ENCODE measurements at regions not wholly inside any gene's neighbourhood (a gene's known extent, or its start where the extent isn't known, plus 50 kb on each side); places are given as distances from the start of the nearest gene placed in this dataset.
"Not testable (repeated sequence)": the region's sequence is repeated elsewhere in the genome, so short reads cannot be mapped to it uniquely, and the experiment has no call there.

DNA sequence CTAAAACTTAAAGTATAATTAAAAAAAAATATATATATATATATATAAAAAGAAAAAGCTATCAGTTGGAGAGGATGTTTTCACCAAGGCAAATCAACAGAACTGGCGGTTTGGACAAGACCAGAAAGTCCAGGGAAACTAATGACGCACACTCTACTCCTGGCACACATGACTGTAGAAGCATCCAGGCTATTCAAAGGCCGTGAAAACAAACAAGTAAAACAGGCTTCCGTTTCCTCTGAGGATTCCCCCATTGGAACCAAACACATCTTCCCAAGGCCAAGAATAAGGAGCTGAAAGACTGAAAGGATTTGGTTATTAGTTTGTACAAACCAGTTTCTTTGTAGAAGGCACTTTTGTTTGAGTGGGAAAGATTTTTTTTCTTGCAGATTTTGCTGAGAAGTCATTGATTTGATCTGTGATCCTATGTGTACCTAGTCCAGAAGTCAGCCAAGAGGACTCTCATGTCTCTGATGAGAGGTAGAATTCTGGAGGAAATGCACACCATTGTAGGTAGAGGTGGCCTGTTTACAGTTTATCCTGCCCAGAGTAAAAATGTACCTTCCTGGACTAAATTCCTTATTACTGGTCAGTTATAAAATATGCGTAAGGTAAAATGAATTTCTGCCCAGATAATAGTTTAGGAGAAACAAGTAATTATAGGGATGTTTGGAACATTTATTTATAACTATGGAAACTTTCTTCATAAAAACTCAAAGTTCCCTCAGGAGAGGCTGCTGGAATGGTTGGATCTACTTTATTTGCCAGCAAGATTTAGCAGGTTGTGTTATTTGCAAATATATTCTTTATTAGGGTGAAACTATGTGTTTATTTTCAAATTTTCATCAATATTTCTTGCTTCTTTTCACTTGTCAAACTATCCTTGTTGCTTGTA lies 66.5 kb downstream of the DMP1 start:
- no peak for FAIRE-seq

GRCh38 chr4:87717276-87718031 lies 67.4 kb downstream of the DMP1 start:
- FAIRE-seq (no peak), DNase-seq (ENCODE audit: low spot score) (no peak)

More for the DNA sequence above, 66.5 kb downstream of the DMP1 start:
- no peak for DNase-seq (ENCODE audit: low spot score)

DNA sequence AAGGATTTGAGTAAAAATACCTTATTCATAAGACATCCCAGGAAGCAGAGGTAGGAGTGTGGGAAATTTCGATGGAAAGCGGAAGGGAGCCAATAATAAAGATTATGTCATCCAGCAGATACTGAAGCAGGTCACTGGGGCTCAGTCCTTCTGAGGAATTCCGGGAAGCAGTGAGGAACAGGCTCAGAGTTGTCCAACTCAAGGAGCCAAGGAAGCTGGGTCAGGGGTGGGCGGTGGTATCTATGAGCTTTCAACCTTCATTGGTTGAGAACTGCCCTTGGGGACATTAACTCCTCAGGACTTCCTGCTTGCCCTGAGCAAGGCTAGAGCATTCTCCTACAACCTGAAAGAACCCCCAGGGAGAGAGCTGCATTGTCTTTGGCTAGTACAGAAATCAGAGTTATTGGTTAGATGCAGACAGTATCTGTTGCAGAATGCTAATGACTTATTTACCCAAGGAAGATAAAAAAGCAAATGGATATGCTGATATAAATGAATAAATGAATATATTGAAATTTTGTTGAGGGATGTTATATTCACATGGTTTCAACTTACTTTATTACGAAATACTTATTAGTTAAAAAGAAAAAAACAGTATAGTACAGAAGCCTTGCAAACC lies 68.2 kb downstream of the DMP1 start:
- FAIRE-seq = no peak
- no peak for DNase-seq (ENCODE audit: low spot score)

GRCh38 chr4:87720094-87720691 lies 70.1 kb downstream of the DMP1 start:
- DNase-seq (ENCODE audit: low spot score) (no peak), FAIRE-seq (no peak)

DNA sequence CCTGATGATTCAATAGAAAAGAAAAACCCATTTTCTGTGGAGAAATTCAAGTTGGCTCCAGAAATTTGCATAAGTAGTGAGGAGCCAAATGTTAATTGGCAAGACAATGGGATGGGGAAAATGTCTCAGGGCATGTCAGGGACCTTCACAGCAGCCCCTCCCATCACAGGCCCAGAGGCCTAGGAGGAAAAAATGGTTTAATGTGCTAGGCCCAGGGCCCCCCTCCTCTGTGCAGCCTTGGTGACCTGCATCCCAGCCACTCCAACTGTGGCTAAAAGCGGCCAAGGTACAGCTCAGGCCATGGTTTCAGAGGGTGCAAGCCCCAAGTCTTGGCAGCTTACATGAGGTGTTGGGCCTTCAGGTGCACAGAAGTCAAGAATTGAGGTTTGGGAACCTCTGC lies 74.1 kb upstream of the IBSP start:
- DNase-seq (ENCODE audit: low spot score); FAIRE-seq: not testable (repeated sequence)

DNA sequence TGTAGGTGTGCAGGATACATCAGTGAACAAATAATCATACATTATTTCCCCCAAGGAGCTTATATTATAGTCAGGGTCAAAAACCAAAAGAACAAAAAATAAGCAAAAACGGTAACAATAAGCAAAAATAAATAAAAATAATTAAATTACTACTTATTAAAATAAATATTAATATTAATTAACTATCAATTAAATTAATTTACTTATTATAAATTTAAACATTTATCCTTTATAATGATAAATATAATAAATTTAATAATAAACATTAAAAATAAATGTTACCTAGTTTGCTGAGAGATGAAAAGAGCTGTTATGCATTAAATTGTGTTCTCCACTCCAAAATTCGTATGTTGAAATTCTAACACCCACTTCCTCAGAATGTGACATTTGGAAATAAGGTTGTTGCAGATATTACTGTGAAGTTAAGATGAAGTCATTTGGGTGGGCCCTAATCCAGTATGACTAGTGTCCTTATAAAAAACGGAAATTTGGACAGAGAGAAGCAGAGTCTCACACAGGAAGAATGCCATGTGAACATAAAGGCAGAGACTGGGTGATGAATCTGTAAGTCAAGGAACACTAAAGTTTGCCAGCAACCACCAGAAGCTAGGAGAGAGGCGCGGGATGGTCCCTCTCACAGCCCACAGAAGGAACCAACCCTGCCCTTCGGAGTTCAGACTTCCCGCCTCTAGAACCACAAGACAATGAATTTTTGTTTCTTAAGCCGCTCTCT lies 67.2 kb upstream of the IBSP start:
- DNase-seq (ENCODE audit: low spot score) (no peak), FAIRE-seq (no peak)

DNA sequence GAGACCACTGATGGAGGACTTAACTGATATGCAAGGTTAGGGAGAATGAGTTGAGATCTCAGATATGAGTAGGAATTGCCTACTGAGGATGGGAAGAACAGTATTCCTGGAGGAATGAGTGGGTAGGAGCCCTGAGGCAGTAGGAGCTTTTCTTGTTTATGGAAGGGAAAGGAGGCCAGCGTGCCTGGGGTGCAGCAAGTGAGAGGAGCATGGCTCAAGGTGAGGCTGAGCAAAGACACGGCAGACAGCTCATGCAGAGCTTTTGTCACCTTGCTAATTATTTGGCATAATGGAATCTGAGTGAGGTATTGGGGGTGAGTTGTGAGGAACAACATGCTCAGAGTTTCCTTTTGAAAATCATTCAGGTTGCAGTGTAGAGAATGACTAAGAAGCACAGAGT lies 65.3 kb upstream of the IBSP start:
- FAIRE-seq (no peak), DNase-seq (ENCODE audit: low spot score) (no peak)

DNA sequence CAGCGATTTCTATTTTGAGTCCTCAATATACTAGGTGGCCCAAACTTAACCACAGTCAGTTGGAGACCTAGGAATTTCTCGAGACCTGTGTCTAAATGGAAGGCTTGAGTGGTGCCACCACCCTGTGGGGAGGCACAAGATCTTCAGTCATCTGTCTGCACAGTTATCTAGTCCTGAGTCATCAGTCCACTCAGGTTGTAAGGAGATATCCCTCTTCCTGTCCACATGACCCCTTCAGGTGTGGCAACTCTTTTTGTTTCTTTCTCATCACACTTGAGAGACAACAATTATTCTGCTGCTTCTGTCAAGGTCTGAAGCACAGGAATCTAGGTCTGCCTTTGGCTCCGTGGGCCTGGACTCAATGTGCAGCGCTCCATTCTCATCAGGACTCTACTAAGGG lies 64.4 kb upstream of the IBSP start:
- no peak for FAIRE-seq
- DNase-seq (ENCODE audit: low spot score) = peak; percentile 16

DNA sequence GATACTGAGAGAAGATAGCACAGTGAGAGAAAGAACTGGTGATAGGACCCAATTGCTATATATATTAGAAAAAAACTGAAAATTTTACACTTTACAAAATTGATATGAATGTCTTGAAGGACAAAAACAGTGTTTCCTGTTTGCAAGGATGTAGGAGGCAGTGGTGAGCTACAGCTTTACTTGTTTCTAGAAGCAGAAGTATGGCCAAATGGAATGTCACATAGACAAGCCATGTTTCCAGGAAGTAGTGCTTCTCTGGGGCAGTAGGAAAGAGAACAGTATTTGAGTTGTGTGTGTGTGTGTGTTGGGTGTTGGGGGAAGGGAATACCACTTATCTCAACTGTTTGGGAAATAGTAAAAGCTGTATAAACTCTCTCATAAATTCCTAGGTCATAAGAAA lies 60.9 kb upstream of the IBSP start:
- FAIRE-seq = no peak
- DNase-seq (ENCODE audit: low spot score) = no peak

DNA sequence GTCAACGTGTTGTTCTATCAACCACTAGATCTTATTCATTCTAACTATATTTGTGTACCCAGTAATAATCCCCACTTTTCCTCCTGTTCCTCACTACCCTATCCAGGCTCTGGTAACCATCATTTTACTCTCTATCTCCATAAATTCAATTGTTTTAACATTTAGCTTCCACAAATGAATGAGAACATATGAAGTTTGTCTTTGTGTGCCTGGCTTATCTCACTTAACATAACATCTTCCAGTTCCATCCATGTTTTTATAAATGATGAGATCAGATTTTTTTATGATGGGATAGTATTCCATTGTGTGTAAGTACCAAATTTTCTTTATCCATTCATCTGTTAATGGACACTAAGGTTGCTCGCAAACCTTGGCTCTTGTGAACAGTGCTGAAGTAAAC lies 59.9 kb upstream of the IBSP start:
- DNase-seq (ENCODE audit: low spot score) = no peak
- no peak for FAIRE-seq

DNA sequence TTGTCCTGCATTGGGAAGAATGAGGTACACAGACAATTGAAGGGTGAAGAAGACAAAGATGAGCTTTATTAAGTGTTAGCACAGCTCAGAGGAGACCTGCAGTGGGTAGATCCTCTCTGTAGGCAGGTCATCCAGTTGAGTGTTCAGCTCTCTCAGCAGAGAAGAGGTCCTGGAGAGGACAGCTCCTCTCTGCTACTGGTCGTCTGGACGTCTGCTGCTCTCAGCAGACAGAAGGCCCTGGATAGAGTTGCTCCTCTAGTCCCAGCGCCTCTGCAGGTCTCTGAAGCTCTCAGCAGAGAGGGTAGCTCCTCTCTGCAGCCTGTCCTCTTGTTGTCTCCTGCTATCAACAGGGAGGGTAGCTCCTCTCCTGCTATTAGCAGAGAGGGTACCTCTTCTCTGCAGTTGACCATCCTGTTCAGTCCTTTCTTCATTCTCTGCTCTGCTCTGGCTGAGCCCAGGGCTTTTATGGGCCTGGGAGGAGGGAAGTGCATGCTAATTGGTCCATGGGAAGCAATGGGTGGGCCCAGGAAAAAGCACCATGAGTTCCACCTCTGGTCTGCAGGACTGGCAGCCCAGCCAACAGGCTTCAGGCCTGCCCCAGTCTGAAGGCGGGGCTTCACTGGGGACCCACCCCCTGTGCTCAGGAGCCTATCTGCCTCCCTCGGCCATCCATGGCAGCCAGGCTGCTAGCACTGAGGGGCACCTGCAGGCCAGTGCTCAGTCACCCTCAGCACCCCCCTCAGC lies 54.1 kb upstream of the IBSP start:
- DNase-seq (ENCODE audit: low spot score) (no peak), FAIRE-seq (no peak)

DNA sequence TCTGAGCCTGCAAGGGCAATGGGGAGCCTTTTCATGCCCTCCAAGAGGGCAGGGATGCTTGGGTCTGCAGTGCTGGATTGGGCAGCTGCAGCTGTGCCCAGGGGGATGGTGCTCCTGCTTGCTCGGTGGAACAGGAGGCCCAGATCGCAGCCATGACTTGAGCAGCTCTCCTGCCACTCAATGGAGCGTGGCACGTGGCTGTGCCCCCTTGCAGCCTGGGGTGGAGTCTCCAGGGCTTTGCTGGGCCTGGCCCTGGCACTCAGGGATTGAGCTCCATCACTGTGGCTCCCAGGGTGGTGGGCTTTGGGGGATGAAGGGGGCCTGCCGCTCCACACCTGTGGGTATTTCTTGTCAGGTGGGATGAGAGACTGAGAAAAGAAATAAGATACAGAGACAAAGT lies 53.4 kb upstream of the IBSP start:
- FAIRE-seq (no peak), DNase-seq (ENCODE audit: low spot score) (no peak)
